DMS153 (cell line): ENCODE measurements at regions not wholly inside any gene's neighbourhood (a gene's known extent, or its start where the extent isn't known, plus 50 kb on each side); places are given as distances from the start of the nearest gene placed in this dataset.
A peak's percentile ranks its signal among the peaks of the same experiment; 100 is the strongest.
"Not testable (repeated sequence)": the region's sequence is repeated elsewhere in the genome, so short reads cannot be mapped to it uniquely, and the experiment has no call there.

Experiments used
- DNase-seq: peaks from one replicate; lab custom pipeline; 2025; lab: John Stamatoyannopoulos, UW

DNA sequence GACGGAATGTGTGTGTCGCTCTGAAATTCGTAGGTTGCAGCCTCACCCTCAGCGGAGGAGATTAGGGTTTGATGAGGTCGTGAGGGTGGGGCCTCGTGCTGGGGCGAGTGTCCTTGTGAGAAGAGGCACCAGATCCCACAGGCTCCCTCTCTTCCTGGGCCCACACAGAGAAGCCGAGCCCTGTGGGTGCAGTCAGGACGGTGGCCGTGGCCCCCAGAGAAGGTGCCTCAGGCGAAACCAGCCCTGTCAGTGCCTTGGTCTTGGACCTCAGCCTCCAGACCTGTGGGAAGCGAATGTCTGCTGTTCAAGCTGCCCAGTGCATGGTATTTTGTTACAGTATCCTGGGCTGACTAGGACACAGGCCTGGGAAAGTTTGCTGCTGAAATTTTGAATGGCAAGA lies 108.0 kb upstream of the ALKAL2 start:
- DNase-seq = no peak

DNA sequence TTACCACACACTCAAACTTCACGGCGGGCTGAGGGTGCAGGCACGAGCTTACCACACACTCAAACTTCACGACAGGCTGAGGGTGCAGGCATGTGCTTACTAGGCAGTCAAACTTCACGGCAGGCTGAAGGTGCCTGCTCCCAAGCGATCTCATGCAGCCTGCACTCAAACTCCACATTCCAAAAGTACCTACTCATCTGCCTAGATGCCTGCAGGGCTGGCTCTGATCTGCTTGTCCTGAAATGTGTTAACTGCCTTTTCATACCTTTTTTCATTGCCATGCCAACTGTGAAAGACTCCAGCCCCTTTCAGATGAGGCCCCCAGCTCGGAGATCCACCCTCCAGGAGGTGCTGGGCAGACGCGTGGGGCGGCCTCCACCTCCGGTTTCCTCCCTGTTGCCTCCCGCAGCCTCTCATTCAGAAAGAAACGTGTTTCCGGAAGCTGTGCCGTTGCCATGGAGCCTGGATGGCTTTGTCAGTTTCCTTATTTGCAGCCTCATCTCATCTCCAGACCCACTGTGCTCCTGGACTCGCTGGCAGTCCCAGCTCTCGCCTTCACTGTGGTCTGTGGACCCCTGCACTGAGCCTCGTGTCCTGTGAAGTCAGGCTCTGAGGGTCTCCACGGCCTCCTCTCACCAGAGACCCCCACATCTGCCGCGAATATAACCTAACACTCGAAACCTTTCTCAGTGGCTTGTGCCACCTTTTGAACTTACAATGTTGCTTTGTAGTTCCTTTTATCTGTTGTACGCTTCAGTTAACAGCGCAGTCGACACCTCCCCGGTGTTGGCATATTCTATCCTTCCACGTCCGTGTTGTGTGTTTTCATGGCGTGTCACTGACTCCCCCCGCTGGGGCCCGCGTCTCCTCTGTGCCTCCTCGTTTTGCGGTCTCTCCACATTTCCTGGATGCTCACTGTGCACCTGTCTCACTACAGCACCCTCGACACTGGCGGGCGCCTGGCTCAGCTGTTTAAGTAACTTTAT lies 106.1 kb upstream of the ALKAL2 start:
- peak; percentile 7 for DNase-seq

DNA sequence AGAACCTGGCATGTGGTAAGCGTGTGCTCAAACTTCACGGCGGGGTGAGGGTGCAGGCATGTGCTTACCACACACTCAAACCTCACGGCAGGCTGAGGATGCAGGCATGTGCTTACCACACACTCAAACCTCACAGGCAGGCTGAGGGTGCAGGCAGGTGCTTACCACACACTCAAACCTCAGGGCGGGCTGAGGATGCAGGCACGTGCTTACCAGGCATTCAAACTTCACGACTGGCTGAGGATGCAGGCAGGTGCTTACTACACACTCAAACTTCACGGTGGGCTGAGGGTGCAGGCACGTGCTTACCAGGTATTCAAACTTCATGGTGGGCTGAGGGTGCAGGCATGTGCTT lies 105.0 kb upstream of the ALKAL2 start:
- no peak for DNase-seq

DNA sequence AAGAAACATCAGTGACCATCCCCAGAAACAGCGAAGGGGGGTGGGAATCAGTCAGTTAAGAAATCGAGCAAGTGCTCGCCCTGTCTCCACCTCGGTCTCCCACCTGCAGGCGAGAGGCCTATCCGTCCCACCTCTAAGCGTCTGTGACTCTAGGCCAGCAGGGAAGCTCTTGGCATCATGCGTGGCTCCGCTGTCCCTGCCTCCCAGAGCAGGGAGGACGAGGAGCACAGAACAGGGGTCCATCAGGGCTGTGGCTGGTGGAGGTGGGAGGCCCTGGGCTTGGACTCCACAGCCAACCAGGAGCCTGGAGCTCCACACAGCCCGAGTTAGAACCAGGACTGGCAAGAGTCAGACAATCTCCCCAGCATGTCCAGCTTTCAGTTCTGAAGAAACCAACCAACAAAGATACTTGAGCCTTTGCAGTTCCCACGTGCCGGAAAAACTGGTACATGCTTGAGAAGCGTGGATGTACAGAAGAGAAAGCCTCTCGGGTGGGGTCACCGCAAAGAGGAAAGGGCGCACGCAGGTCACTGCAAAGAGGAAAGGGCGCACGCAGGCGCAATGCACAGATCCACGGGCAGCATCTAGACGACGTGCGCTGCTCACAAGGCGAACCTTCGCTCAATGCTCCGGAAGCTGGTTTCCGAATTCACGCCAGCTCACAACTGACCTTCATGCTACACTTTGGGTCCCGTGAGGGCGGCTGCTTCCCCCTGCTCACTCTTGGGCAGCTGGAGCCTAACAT lies 104.5 kb upstream of the ALKAL2 start:
- DNase-seq = no peak

DNA sequence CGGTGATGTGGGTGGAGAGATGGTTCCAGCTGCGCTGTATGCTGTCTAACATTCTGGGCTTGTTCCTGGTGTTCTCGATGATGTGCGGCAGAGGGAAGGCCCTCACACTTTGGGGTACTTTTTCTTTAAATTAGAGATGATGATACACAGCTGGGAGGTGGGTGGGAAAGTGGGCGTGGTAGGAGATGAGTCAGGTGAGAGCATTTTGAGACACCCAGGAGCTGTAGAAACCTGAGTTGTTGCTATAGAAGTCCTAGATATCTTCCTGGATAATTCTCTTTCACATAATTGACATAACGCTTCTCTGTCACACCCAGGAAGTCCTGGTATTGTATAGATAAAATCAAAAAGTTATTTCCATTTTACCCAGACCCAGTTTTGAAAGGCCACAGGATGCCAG lies 103.8 kb upstream of the ALKAL2 start:
- no peak for DNase-seq

DNA sequence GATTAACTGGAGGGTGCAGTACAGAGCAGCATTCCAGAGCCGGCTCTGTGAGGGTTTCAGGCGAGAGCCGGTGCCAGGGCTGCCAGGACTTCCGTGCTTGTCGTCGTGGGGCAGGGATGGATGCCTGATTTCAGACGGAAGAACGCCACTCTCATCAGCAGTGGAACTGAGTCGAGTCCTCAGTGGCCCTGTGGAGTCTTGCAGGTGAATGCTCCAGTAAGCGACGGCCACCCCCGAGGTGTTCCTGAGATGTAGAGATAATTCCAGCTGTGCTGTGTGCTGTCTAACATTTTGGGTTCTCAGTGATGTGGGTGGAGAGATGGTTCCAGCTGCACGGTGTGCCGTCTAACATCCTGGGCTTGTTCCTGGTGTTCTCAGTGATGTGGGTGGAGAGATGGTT lies 103.1 kb upstream of the ALKAL2 start:
- DNase-seq = no peak

DNA sequence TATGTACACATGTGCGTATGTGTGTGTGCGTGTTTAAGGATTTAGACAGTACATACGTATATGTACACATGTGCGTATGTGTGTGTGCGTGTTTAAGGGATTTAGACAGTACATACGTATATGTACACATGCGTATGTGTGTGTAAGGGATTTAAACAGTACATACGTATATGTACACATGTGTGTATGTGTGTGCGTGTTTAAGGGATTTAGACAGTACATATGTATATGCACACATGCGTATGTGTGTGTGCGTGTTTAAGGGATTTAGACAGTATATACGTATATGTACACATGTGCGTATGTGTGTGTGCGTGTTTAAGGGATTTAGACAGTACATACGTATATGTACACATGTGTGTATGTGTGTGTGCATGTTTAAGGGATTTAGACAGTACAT lies 102.1 kb upstream of the ALKAL2 start:
- not testable (repeated sequence) for DNase-seq

DNA sequence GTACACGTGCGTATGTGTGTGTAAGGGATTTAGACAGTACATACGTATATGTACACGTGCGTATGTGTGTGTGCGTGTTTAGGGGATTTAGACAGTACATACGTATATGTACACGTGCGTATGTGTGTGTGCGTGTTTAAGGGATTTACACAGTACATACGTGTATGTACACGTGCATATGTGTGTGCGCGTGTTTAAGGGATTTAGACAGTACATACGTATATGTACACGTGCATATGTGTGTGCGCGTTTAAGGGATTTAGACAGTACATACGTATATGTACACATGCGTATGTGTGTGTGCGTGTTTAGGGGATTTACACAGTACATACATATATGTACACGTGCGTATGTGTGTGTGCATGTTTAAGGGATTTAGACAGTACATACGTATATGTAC lies 100.9 kb upstream of the ALKAL2 start:
- DNase-seq = not testable (repeated sequence)

DNA sequence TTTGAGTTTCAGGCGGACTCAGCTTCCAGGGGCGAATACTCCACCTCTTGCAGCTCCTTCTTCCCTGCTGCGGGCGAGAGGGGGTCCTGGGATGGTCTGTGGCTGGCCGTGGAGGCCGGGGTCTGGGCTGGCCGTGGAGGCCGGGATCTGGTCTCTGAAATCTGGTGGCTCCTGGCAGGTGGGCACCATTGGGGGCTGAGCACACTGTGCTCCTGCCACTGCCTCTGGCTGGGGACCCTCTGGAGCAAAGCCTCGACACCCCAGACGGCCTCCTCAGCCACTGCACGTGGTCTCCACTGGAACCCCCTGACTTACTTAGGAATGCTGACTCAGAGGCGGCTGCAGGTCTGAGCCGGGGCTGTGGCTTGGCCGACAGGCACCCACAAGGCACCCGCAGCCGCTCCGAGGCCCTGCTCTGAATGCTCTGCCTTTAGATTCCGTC lies 100.1 kb upstream of the ALKAL2 start:
- DNase-seq = no peak

DNA sequence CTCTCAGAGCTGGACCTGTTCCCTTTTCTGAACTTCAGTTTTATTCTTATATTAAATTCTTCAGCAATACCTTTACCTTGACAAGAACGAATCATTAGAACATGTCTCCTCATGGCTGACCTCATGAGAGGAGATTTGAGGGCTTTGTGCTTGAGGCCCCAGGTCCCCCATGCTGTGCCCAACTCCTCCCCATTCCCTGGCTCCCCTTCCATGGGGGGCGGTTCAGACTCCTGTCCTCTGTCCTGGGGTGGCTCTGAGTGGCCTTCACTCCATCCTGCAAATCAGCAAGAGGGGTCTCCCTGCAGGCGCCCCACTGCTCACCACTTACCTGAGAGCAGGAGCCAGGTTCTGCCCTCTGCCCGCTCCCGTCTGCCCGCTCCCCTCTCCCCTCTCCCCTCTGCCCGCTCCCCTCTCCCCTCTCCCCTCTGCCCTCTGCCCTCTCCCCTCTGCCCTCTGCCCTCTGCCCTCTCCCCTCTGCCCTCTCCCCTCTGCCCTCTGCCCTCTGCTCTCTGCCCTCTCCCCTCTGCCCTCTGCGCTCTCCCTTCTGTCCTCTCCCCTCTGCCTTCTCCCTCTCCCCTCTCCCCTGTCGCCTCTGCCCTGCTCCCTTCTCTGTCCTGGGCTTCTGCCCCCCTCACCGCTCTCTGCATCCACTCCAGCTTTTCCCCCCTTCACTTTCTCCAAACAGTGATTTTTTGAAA lies 98.7 kb upstream of the ALKAL2 start:
- no peak for DNase-seq

DNA sequence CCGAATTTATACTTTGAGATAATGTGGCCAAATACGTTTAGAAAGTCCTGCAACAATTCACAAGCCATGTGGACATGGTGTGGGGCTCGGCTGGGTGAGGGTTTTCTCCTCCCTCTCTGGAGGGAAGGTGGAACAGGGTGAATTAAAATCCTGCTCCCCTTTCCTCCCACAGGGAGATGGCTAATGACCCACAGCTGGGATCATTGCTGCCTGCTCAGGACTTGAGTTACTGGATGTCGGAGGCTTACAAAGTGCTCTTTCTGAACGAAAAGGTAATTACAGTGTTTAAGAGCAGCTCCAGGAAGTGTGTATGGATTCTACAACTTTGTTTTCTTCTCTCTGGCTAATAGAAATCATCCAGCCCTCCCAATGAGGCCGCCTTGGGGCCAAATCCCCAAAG lies 97.9 kb upstream of the ALKAL2 start:
- DNase-seq = no peak

DNA sequence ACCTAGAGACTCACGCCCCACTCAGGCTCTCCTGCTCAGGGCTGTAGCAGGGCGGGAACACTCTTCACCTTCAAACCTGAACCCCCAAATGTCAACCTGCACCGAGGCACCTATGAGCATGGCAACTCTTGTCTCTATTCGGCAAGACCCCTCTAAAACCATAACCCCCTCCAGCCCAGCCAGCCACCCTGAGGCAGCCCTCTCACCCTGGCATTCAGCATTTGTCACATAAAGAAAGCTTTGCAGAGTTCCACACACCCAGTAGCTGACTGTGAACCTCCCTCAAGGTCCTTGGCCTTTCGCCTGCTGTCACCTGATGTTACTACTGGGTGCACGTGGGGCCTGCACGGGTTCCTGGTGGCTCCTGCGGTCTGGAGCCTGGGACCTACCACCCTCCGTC lies 97.2 kb upstream of the ALKAL2 start:
- no peak for DNase-seq

DNA sequence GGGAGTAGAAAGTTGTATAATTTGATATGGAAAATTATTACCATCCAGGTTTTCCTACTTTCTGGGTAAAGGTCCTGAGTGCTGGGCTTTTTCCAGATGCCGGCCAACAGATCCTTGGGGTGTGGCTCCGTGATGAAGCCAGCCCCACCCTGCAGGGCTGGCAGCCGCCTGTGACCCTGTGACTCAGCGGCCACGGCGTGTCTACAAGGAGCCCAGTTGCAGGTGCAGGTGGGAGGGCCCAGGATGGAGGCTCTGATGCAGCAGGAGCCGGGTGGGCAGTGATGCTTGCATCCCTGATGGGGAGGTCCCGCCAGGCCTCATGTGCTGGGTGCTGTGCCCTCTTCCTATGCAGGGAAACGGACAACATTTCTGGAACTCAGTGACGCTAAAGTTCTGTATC lies 96.0 kb upstream of the ALKAL2 start:
- DNase-seq = no peak

DNA sequence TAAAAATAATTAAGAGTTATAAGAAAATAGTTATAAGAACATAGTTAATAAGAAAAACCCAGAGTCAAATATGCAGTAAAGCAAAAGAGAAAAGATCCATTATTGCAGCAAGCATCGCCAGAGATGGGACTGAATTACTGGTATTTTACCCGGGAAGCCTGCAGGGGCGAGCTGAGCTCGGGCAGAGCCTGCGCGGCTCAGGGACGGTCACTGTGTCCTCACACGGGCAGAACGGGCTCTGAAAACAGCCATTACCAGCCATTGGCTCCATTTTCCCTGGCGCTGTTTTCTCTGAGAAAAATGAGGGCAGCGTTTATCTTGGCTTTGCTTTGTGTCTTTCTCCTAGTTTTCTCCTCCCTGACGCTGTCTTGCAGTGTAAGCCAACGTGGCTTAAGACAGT lies 95.3 kb upstream of the ALKAL2 start:
- no peak for DNase-seq

DNA sequence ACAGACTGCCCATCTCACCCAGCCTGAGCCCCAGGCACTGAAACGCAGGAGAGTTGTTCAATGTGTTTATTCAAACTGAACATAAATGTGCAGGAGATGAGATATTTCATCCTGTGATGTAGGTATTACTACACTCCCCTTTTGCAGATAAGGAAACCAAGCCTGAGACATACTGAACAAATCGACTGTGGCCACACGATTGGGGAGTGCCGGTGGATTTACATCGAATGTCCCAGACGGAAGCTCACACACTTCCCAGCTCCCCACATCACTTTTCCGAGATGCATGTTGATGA lies 94.8 kb upstream of the ALKAL2 start:
- no peak for DNase-seq

DNA sequence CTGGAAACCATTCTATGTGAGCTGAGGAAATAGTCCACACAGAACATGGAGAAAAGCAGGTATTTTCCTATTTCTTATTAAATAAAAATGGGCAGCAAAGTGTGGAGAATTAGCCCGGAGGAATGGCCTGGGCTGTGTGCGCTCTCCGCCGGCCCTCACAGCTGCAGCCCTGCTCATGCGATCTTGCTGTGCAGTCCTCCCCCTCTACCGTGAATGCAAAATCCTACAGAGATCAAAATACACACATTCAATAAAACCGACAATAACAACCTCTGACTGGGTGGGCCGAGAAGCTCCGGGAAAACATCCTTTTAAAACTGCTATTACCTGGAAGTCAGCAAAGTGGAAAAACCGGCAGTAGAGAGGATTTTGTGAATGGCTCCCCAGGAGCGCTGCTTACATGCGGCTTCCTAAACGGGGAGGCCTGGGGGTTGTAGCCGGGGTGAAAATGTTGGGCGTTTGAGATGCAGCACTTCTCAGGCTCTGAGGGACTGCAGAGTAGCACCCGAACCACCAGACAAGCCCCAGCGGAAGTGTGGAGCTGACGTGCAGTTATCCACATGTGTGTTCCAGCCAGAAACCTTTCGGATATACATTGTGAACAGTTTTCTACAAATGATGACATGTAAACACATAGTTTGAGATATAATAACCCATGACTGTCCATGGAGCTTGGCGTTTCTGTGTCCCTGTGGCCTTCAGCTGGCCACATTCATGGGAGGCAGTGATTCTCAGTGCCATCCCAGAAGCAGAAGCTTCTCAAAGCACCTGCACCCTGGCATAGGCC lies 94.2 kb upstream of the ALKAL2 start:
- DNase-seq = no peak

DNA sequence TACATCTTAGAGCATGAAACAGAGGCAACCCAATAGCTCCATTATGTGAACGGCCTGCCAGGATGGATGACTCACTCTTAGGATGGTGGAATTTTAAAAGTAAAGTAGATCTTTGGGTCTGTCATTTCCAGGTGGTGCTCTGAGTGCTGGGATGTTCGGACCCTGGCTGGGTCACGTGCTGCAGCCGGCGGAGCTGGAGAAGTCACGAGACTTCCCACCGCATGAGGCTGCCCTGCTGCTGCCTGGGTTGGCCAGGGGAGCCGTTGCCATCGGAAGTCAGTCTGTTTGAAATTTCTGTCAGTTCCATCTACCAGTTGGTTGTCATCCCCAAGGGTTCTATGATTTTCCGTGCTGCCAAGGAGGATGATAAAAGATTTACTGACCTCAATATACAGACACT lies 93.3 kb upstream of the ALKAL2 start:
- DNase-seq = no peak

DNA sequence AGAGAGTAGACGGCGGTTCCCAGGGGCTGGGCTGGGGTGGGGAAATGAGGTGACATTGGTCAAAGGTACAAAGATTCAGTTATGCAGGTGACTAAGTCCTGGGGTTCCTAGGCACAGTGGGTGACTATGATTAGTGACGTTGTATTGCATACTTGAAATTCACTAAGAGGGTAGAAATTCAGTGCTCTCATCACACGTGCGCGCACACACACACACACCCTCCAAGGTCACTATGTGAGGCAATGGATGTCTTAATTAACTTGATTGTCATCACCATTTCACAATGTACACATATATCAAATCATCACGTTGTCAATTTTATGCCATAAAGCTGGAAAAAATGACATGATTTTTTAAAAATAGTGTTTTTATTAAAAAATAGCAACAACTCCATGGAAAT lies 92.9 kb upstream of the ALKAL2 start:
- DNase-seq = no peak

DNA sequence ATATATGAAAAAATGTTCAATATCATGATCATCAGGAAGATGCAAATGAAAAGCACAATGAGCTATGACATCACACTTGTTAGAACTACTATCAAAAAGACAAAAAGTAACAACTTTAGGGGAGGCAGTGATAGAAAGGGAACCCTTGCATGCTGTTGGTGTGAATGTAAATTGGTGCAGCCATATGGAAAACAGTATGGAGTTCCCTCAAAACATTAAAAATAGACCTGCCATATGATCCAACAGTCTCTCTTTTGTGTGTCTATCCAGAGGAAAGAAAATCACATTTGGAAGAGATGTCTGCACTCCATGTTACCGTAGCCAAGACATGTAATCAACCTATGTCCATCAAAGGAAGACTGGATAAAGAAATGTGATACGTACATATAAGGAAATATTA lies 92.3 kb upstream of the ALKAL2 start:
- no peak for DNase-seq

DNA sequence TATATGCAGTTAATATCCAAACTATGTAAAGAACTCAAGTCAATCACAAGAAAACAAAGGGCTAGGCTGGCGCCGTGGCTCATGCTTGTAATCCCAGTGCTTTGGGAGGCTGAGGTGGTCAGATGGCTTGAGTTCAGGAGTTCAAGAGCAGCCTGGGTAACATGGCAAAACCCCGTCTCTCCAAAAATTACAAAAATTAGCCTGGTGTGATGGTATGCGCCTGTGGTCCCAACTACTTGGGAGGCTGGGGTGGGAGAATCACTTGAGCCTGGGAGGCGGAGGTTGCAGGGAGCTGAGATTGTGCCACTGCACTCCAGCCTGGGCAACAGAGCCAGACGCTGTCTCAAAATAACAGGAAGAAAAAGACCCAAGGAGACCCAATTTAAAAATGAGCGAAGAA lies 91.9 kb upstream of the ALKAL2 start:
- no peak for DNase-seq

DNA sequence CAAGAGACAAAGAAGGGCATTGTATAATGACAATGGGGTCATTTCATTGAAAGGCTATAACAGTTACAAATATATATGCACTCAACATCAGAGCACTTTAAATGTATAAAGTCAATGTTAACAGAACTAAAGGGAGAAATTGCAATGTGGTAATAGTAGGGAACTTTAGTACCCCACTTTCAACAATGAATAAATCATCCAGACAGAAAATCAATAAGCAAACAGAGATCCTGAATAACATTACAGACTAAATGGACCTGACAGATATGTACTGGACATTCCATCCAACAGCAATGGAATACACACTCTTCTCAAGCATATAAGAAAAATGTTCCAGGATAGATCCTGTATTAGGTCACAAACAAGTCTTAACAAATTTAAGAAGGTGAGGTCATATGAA lies 90.5 kb upstream of the ALKAL2 start:
- no peak for DNase-seq

DNA sequence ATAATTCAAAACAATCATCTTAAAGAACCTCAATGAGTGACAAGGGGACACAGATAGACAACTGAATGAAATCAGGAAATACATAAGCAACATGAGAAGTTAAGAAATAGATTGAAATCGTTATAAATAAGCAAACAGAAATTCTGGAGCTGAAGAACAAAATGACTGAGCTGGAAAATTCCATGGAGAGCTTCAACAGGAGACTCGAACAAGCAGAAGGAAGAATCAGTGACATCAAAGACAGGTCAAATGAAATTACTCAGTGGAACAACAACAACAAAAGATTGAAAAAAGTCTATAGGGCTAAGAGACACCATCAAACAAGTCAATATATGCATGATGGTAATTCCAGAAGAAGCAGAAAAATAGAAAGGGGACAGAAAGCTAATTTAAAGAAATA lies 89.5 kb upstream of the ALKAL2 start:
- no peak for DNase-seq
